Breast epithelium (tissue), 4 donors: ENCODE measurements at regions not wholly inside any gene's neighbourhood (a gene's known extent, or its start where the extent isn't known, plus 50 kb on each side); places are given as distances from the start of the nearest gene placed in this dataset.
"Not testable (repeated sequence)": the region's sequence is repeated elsewhere in the genome, so short reads cannot be mapped to it uniquely, and the experiment has no call there.

Experiments
- DNase-seq, 2 donors: peaks; one replicate each; pipeline ENCODE4 v3.0.0-alpha.2; 2019; ENCODE audit warnings: low spot score in 2 of 2
- H3K27ac ChIP-seq, 2 donors: fragments of 200-600 bp; sonication (generic) in 1 of 2; one replicate each; pipeline ENCODE4 v1.5.1; 2016 to 2019; ENCODE audit warnings: mild to moderate bottlenecking in 1 of 2
- H3K27me3 ChIP-seq, 2 donors: fragments of 200-600 bp; sonication (generic) in 1 of 2; one replicate each; pipeline versions ENCODE4 v1.5.1 to v1.6.0; 2017 to 2019; ENCODE audit warnings: control low read depth in 1 of 2, mild to moderate bottlenecking in 1 of 2
- H3K36me3 ChIP-seq: fragments of 200-600 bp; one replicate; pipeline ENCODE4 v1.5.1; 2019
- H3K4me1 ChIP-seq, 2 donors: fragments of 200-600 bp; sonication (generic); one replicate each; pipeline ENCODE4 v1.5.1; 2016 to 2019; ENCODE audit warnings: control low read depth in 1 of 2
- H3K4me3 ChIP-seq, 3 donors: fragments of 200-600 bp; sonication (generic); 1 replicate in 2 of 3; 2 replicates in 1 of 3; pipeline ENCODE4 v1.5.1; 2016 to 2019; ENCODE audit warnings: mild to moderate bottlenecking in 3 of 3, moderate library complexity in 2 of 3
- H3K9me3 ChIP-seq, 2 donors: fragments of 200-600 bp; sonication (generic) in 1 of 2; one replicate each; pipeline ENCODE4 v1.5.1; 2016 to 2019; ENCODE audit warnings: control low read depth in 1 of 2
- CTCF ChIP-seq, 3 donors: fragments of 450-650 bp; IDR thresholded peaks; one replicate each; pipeline ENCODE4 v1.5.1; 2016 to 2017; ENCODE audit warnings: antibody characterized with exemption in 3 of 3, mild to moderate bottlenecking in 3 of 3, moderate library complexity in 3 of 3
- POLR2A ChIP-seq: fragments of 450-650 bp; IDR thresholded peaks from one replicate; pipeline ENCODE4 v1.6.1; 2016; ENCODE audit warnings: antibody characterized with exemption, mild to moderate bottlenecking, moderate library complexity
- POLR2AphosphoS5 ChIP-seq, 3 donors: sonication (generic); formaldehyde crosslinking; IDR thresholded peaks; one replicate each; pipeline ENCODE4 v1.6.1; 2017; ENCODE audit warnings: antibody characterized with exemption in 3 of 3
- intact Hi-C: fragments of 100-400 bp; cut with DNase I; formaldehyde crosslinking; loops from one replicate; pipeline ENCODE4 v1.15.1; 2023; ENCODE audit warnings: low total_unique reads

DNA sequence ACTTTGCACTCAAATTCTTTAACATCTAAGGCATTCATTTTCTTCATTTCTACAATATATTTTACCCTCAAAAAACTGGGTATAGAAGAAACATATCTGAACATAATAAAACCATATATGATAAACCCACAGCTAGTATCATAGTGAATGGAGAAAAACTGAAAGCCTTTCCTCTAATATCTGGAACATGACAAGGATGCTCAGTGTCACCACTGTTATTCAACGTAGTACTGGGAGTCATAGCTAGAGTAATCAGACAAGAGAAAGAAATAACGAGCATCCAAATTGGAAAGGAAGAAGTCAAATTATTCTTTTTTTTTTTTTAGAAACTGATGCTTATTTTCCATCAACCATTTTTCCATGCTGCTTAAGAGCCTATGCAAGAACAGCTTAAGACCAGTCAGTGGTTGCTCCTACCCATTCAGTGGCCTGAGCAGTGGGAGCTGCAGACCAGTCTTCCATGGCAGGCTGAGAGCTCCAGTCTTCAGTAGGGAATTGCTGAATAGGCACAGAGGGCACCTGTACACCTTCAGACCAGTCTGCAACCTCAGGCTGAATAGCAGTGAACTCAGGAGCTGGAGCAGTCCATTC lies 58.0 kb upstream of the RAP1B start:
- H3K27me3 ChIP-seq, DNase-seq, H3K4me1 ChIP-seq, H3K4me3 ChIP-seq, H3K36me3 ChIP-seq, H3K9me3 ChIP-seq, intact Hi-C loops, H3K27ac ChIP-seq: not testable (repeated sequence)

- Histone ChIP-seq H3K4me3 (no peak overlapping the region), H3K4me1 (no peaks in the 10 kb centered on the region), H3K9me3 (no peaks in the 10 kb centered on the region), H3K27me3 (no peaks in the 10 kb centered on the region), H3K36me3 (no peaks in the 10 kb centered on the region), H3K27ac (no peak overlapping the region)
- no peak for TF ChIP-seq POLR2A
- TF ChIP-seq POLR2AphosphoS5 (IDR thresholded peaks at IDR 0.05): no peak
- intact Hi-C loops: no loop called here
- DNase-seq: no peak
Observed at GRCh38 chr12:68557011-68557730, 53.5 kb upstream of the RAP1B start.

GRCh38 chr12:68559246-68559645 lies 51.5 kb upstream of the RAP1B start:
- Histone ChIP-seq H3K27ac (no peak overlapping the region), H3K4me1 (no peaks in the 10 kb centered on the region)
- DNase-seq: no peak

DNA sequence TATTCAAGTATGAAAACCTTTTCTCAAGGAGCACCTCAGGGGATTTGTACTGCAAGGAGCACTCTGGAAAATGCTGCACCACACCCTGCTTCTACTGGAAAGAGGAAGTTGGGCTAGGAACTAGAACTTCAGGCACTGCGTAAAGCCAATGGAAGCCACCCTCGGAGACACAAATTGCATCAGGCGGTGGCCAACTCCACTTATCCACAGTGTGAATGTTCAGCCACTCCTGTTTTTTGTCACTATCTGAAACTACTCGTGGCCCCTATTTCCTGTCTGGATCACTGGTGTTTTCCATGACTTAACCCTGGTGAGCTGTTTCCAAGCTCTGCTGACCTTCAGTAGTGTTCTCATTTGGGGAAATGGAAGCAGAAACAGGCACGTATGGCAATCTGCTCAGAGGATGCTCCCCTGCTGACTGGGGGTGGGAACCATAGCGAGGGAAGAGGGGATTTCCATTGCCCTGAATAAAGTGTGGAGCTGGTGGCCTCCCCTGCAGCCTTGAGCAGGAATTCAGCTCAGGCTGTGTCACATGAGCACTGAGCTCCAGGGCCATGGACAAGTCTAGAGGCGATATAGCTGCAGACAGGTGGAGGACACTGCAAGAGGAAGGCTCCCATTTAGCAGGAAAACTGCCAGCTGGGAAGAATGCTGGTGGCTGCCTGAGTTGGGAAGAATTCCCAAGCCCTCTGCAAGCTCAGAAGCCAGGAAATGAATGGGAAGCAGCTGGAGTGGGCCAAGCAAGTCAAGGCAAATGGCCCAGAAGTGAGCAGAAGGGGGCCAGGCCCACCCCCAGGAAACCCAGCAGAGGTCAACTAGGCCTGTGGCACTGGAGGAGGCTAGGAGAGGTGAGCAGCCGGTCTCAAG lies 50.5 kb upstream of the RAP1B start:
- no peaks in the 10 kb centered on the region for H3K36me3 ChIP-seq
- no peak for DNase-seq
- no peaks in the 10 kb centered on the region for H3K27me3 ChIP-seq
- H3K27ac ChIP-seq: peak overlapping the region in 1 of 2 donors; percentile 32
- H3K4me3 ChIP-seq: no peak overlapping the region
- TF ChIP-seq POLR2AphosphoS5 (IDR thresholded peaks at IDR 0.05) (no peak), POLR2A (no peak), CTCF (IDR thresholded peaks at IDR 0.05) (no peak)
- intact Hi-C loops: loop anchor here (2.0 kb wide), 1 partner anchor 39 kb away; no protein-coding TSS in a partner anchor
- no peaks in the 10 kb centered on the region for H3K9me3 ChIP-seq
- H3K4me1 ChIP-seq: no peaks in the 10 kb centered on the region

More at GRCh38 chr12:68559246-68559645, 51.5 kb upstream of the RAP1B start:
- TF ChIP-seq POLR2A (no peak), CTCF (IDR thresholded peaks at IDR 0.05) (no peak), POLR2AphosphoS5 (IDR thresholded peaks at IDR 0.05) (no peak)
- Histone ChIP-seq H3K36me3 (no peaks in the 10 kb centered on the region), H3K9me3 (no peaks in the 10 kb centered on the region), H3K4me3 (no peak overlapping the region), H3K27me3 (no peaks in the 10 kb centered on the region)
- intact Hi-C loops: no loop called here

DNA sequence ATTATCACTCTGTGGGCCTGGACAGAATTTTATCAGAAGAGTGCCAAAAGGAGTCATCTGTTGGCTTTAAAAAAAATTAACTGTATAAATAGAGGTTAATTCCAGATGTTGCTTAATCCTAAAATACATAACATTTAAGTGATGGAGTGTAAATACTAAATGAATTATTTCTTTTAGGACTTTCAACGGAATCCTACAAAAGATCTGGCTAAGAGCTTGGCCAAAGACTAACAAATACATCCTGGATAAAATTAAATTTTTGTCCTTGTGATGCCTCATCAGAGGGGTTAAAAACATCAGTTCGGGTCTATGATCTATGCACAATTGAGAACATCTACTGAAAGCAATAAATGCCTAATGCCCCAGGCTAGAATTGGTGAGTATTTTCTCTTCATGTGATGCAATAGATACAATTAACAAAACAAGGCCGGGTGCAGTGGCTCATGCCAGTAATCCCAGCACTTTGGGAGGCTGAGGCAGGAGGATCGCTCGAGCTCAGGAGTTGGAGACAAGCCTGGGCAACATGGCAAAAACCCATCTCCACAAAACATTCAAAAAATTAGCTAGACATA lies 49.8 kb upstream of the RAP1B start:
- no peaks in the 10 kb centered on the region for H3K36me3 ChIP-seq
- no peaks in the 10 kb centered on the region for H3K4me1 ChIP-seq
- no peak overlapping the region for H3K27ac ChIP-seq
- intact Hi-C loops: loop anchor here (2.0 kb wide), 1 partner anchor 40 kb away; no protein-coding TSS in a partner anchor
- no peak for DNase-seq
- H3K27me3 ChIP-seq: no peaks in the 10 kb centered on the region
- H3K9me3 ChIP-seq: no peaks in the 10 kb centered on the region
- H3K4me3 ChIP-seq: no peak overlapping the region
- TF ChIP-seq CTCF (IDR thresholded peaks at IDR 0.05): no peak
- TF ChIP-seq POLR2AphosphoS5 (IDR thresholded peaks at IDR 0.05): no peak
- TF ChIP-seq POLR2A: no peak
